H9 (cell line): ENCODE measurements at regions not wholly inside any gene's neighbourhood (a gene's known extent, or its start where the extent isn't known, plus 50 kb on each side); places are given as distances from the start of the nearest gene placed in this dataset.

Experiments
- DNase-seq: peaks from one replicate; pipeline ENCODE4 v3.0.0-alpha.2; 2017
- H2AFZ ChIP-seq: one replicate; pipeline ENCODE4 v1.6.1; 2013; ENCODE audit warnings: mild to moderate bottlenecking, low read length, control low read depth, moderate library complexity
- H2AK5ac ChIP-seq: 2 replicates; pipeline ENCODE4 v1.6.1; 2013; ENCODE audit warnings: low read length, control low read depth, mixed read lengths; ENCODE audit not compliant: insufficient read length
- H2BK120ac ChIP-seq: one replicate; pipeline ENCODE4 v1.6.1; 2013; ENCODE audit warnings: low read depth, mild to moderate bottlenecking, low read length, control low read depth, inconsistent platforms; ENCODE audit not compliant: poor library complexity, severe bottlenecking
- H2BK12ac ChIP-seq: 2 replicates; pipeline ENCODE4 v1.6.1; 2013; ENCODE audit warnings: low read length, control low read depth, mixed read lengths, low read depth; ENCODE audit not compliant: insufficient read length
- H2BK15ac ChIP-seq: 2 replicates; pipeline ENCODE4 v1.6.1; 2013; ENCODE audit warnings: low read depth, low read length, control low read depth
- H2BK20ac ChIP-seq: one replicate; pipeline ENCODE4 v1.6.1; 2013; ENCODE audit warnings: low read depth, mild to moderate bottlenecking, low read length, control low read depth, inconsistent platforms; ENCODE audit not compliant: poor library complexity, severe bottlenecking
- H2BK5ac ChIP-seq: 2 replicates; pipeline ENCODE4 v1.6.1; 2013; ENCODE audit warnings: low read length, control low read depth, mixed read lengths; ENCODE audit not compliant: insufficient read length
- H3K14ac ChIP-seq: 2 replicates; pipeline ENCODE4 v1.6.1; 2013; ENCODE audit warnings: low read length, control low read depth; ENCODE audit not compliant: insufficient read depth
- H3K18ac ChIP-seq: 2 replicates; pipeline ENCODE4 v1.6.1; 2013; ENCODE audit warnings: low read depth, mild to moderate bottlenecking, mixed read lengths, low read length, control low read depth; ENCODE audit not compliant: insufficient read length
- H3K23ac ChIP-seq: 2 replicates; pipeline ENCODE4 v1.6.1; 2013; ENCODE audit warnings: low read length, control low read depth, mixed read lengths, low read depth; ENCODE audit not compliant: insufficient read length
- H3K23me2 ChIP-seq: 2 replicates; pipeline ENCODE4 v1.6.1; 2013; ENCODE audit warnings: low read depth, mild to moderate bottlenecking, mixed read lengths, low read length, control low read depth; ENCODE audit not compliant: insufficient read length, poor library complexity, severe bottlenecking
- H3K27ac ChIP-seq: 2 replicates; pipeline ENCODE4 v1.5.1; 2013; ENCODE audit warnings: low read length, control low read depth, mixed read lengths, low read depth; ENCODE audit not compliant: insufficient read length
- H3K27me3 ChIP-seq: 2 replicates; pipeline ENCODE4 v1.6.1; 2013; ENCODE audit warnings: low read length, control low read depth, inconsistent platforms; ENCODE audit not compliant: insufficient read depth
- H3K4ac ChIP-seq: 2 replicates; pipeline ENCODE4 v1.6.1; 2013; ENCODE audit warnings: low read depth, mild to moderate bottlenecking, control low read depth, inconsistent platforms, low read length, moderate library complexity
- H3K4me1 ChIP-seq: 2 replicates; pipeline ENCODE4 v1.6.1; 2013; ENCODE audit warnings: low read length, control low read depth, inconsistent platforms; ENCODE audit not compliant: insufficient read depth
- H3K4me2 ChIP-seq: 2 replicates; pipeline ENCODE4 v1.6.1; 2013; ENCODE audit warnings: low read length, control low read depth, mixed read lengths; ENCODE audit not compliant: insufficient read length, insufficient read depth
- H3K56ac ChIP-seq: 2 replicates; pipeline ENCODE4 v1.6.1; 2013; ENCODE audit warnings: low read depth, mild to moderate bottlenecking, mixed read lengths, low read length, control low read depth; ENCODE audit not compliant: insufficient read length
- H3K79me1 ChIP-seq: 2 replicates; pipeline ENCODE4 v1.6.1; 2013; ENCODE audit warnings: low read depth, mild to moderate bottlenecking, moderate library complexity, low read length, control low read depth, inconsistent platforms; ENCODE audit not compliant: insufficient read depth, poor library complexity, severe bottlenecking
- H3K79me2 ChIP-seq: 2 replicates; pipeline ENCODE4 v1.6.1; 2013; ENCODE audit warnings: low read length, control low read depth, inconsistent platforms; ENCODE audit not compliant: insufficient read depth
- H3K9ac ChIP-seq: 2 replicates; pipeline ENCODE4 v1.6.1; 2013; ENCODE audit warnings: low read length, control low read depth, mixed read lengths; ENCODE audit not compliant: insufficient read length; ENCODE audit errors: extremely low read depth
- H3K9me3 ChIP-seq: one replicate; pipeline ENCODE4 v1.6.1; 2013; ENCODE audit warnings: low read depth, low read length, inconsistent platforms; ENCODE audit not compliant: control insufficient read depth
- H3T11ph ChIP-seq: one replicate; pipeline ENCODE4 v1.6.1; 2013; ENCODE audit warnings: mild to moderate bottlenecking, low read length, control low read depth, inconsistent platforms
- H4K20me1 ChIP-seq: one replicate; pipeline ENCODE4 v1.6.1; 2013; ENCODE audit not compliant: control insufficient read depth, insufficient read length, insufficient read depth
- H4K5ac ChIP-seq: 2 replicates; pipeline ENCODE4 v1.6.1; 2013; ENCODE audit warnings: low read depth, mild to moderate bottlenecking, mixed read lengths, low read length, control low read depth; ENCODE audit not compliant: insufficient read length
- H4K8ac ChIP-seq: replicated peaks from 2 replicates; pipeline ENCODE4 v1.6.1; 2013; ENCODE audit warnings: low read length, control low read depth, mixed read lengths, low read depth; ENCODE audit not compliant: insufficient read length
- H4K91ac ChIP-seq: 2 replicates; pipeline ENCODE4 v1.6.1; 2013; ENCODE audit warnings: low read depth, mild to moderate bottlenecking, moderate library complexity, mixed read lengths, low read length, control low read depth; ENCODE audit not compliant: insufficient read length
- H3K27ac Mint-ChIP-seq, 3 experiments: 2 replicates in 2 of 3; 3 replicates in 1 of 3; pipeline ENCODE4 v1.8.0; 2020 to 2021; ENCODE audit warnings: mixed read lengths in 3 of 3, mild to moderate bottlenecking in 1 of 3, moderate library complexity in 1 of 3
- H3K27me3 Mint-ChIP-seq: 2 replicates; pipeline ENCODE4 v1.8.0; 2021; ENCODE audit warnings: low read depth, mild to moderate bottlenecking, moderate library complexity, mixed read lengths
- H3K36me3 Mint-ChIP-seq, 3 experiments: 2 replicates in 2 of 3; 3 replicates in 1 of 3; pipeline ENCODE4 v1.8.0; 2020 to 2021; ENCODE audit warnings: low read depth in 3 of 3, mixed read lengths in 3 of 3; ENCODE audit not compliant: insufficient read depth in 1 of 3
- H3K4me1 Mint-ChIP-seq, 2 experiments: 2 replicates each; pipeline ENCODE4 v1.8.0; 2020; ENCODE audit warnings: mixed read lengths in 2 of 2
- H3K4me3 Mint-ChIP-seq, 2 experiments: 2 replicates in 1 of 2; 3 replicates in 1 of 2; pipeline ENCODE4 v1.8.0; 2020 to 2021; ENCODE audit warnings: mild to moderate bottlenecking in 2 of 2, mixed read lengths in 2 of 2, moderate library complexity in 1 of 2
- H3K9me3 Mint-ChIP-seq, 2 experiments: 2 replicates in 1 of 2; 3 replicates in 1 of 2; pipeline ENCODE4 v1.8.0; 2020; ENCODE audit warnings: mild to moderate bottlenecking in 2 of 2, mixed read lengths in 2 of 2, moderate library complexity in 1 of 2
- CTCF ChIP-seq: fragments of 200-600 bp; sonication (generic); conservative IDR thresholded peaks from 3 replicates; pipeline ENCODE4 v1.8.0; 2021; ENCODE audit warnings: antibody characterized with exemption, mild to moderate bottlenecking
- WGBS: extraction: QIAGEN DNeasy Blood & Tissue Kit; methylation state at CpG from one replicate; pipeline ENCODE4 v1.1.7; 2013; ENCODE audit warnings: missing lambda C conversion rate, low lambda C conversion rate, mixed read lengths; ENCODE audit not compliant: insufficient read length; ENCODE audit errors: extremely low coverage; 5-methylcytosine and 5-hydroxymethylcytosine counted together

DNA sequence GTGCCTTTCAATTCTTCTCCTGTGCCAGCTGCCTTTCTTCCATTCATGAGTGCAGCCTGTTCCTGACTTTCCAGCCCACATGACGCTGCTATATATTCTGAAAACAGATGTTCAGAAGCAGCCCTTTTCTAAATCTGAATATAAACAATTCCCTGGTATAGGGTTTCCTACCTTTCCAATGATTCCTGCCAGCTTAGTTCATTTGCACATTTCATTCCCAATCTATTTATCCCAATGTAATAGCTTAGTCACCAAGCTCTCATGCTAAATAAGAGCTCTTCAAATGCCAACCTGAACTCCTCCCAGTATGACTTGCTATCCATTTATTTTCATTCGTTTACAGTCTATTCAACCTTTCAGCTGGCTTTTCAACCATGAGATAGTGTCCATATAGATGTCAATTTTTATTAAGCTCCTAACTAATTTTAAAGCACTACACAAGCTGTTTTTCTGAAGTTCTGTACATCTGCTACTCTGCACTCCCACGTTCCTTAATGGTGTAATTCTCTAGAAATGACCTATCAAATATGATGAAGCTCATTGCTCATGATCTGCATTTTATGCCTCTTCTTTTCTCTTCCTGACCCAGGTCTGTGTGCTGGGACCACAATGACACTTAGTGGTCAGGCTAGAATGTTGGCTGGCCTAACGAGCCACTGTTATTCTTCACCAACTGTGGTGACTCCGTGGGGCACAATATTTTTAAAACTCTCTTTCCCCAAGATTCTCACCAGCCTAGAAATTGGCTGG is 605.0 kb upstream of the TBL1XR1 start:
- no peak for TF ChIP-seq CTCF
- Mint-ChIP-seq H3K4me3 (no peak overlapping the region), H3K27me3 (no peaks in the 10 kb centered on the region), H3K4me1 (peaks cover 9 to 14% of the 10 kb centered on the region in 2 experiments; a peak in 3 of 4 replicates), H3K36me3 (no peaks in the 10 kb centered on the region), H3K9me3 (no peaks in the 10 kb centered on the region), H3K27ac (no peak overlapping the region)
- Histone ChIP-seq H3K79me1 (no peaks in the 10 kb centered on the region), H3K23me2 (no peaks in the 10 kb centered on the region), H3K79me2 (no peaks in the 10 kb centered on the region), H3K4me1 (no peaks in the 10 kb centered on the region), H3K9ac (no peak overlapping the region), H2BK15ac (no peak overlapping the region), H4K20me1 (no peaks in the 10 kb centered on the region), H4K8ac (no peak overlapping the region), H2BK5ac (no peak overlapping the region), H4K91ac (no peak overlapping the region), H2BK20ac (no peak overlapping the region), H3K23ac (no peak overlapping the region), H3K4me2 (no peak overlapping the region), H3K4ac (no peak overlapping the region), H3K14ac (no peak overlapping the region), H2AK5ac (no peak overlapping the region), H2BK120ac (no peak overlapping the region), H3K18ac (no peak overlapping the region), H3K56ac (no peak overlapping the region), H4K5ac (no peak overlapping the region), H3K27me3 (no peaks in the 10 kb centered on the region), H3K27ac (no peak overlapping the region), H2AFZ (no peak overlapping the region), H2BK12ac (no peak overlapping the region), H3K9me3 (no peaks in the 10 kb centered on the region), H3T11ph (no peak overlapping the region)
- WGBS, result no CpG with 5 or more reads among the region's 5 CpGs
- DNase-seq, result no peak
